ENCODE measurements at regions not wholly inside any gene's neighbourhood (a gene's known extent, or its start where the extent isn't known, plus 50 kb on each side); places are given as distances from the start of the nearest gene placed in this dataset.

DNA sequence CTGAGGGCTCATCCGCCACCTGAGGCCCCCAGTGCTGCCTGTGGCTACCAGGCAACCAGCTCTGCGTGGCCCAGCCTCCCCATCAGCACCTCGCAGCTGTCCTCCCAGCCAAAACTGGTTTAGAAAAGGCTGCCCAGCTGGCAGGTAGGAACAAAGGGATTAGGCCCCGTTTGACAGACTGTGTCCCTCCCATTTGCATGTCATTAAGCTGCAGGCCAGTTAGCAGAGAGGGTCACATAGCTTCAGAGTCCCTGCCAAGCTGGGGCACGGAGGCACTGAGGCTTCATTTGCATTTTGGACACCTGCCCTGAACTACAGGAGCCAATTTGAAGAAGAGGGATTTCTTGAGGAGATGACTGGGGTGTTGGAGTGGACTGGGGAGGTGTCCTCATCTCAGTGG, 177.9 kb downstream of the TLE3 start:
- TF ChIP-seq SP1 (IDR thresholded peaks at IDR 0.05) = no peak
- no peak for TF ChIP-seq RAD21 (IDR thresholded peaks at IDR 0.05)
- no peak for TF ChIP-seq HNF4G (IDR thresholded peaks at IDR 0.05)
- TF ChIP-seq CTCF (IDR thresholded peaks at IDR 0.05; ENCODE audit: low read depth, low read length, missing input control) = no peak
- no peak for TF ChIP-seq FOXA1 (IDR thresholded peaks at IDR 0.05)
- no peak for TF ChIP-seq ATF3 (IDR thresholded peaks at IDR 0.05)
- no peak for TF ChIP-seq TAF1 (conservative IDR thresholded peaks at IDR 0.05)
- TF ChIP-seq, protein P1, sequence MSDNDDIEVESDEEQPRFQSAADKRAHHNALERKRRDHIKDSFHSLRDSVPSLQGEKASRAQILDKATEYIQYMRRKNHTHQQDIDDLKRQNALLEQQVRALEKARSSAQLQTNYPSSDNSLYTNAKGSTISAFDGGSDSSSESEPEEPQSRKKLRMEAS (IDR thresholded peaks at IDR 0.05) = no peak
- TF ChIP-seq, protein P2, sequence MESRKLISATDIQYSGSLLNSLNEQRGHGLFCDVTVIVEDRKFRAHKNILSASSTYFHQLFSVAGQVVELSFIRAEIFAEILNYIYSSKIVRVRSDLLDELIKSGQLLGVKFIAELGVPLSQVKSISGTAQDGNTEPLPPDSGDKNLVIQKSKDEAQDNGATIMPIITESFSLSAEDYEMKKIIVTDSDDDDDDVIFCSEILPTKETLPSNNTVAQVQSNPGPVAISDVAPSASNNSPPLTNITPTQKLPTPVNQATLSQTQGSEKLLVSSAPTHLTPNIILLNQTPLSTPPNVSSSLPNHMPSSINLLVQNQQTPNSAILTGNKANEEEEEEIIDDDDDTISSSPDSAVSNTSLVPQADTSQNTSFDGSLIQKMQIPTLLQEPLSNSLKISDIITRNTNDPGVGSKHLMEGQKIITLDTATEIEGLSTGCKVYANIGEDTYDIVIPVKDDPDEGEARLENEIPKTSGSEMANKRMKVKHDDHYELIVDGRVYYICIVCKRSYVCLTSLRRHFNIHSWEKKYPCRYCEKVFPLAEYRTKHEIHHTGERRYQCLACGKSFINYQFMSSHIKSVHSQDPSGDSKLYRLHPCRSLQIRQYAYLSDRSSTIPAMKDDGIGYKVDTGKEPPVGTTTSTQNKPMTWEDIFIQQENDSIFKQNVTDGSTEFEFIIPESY (IDR thresholded peaks at IDR 0.05) = no peak

All from liver (tissue), 3 donors.